Natural killer cell treated with Interleukin-12 subunit alpha and Interleukin-12 subunit beta and Interleukin-15 and Interleukin-18, amount 100 ng/mL, for 72 hours (primary cell): ENCODE measurements at regions not wholly inside any gene's neighbourhood (a gene's known extent, or its start where the extent isn't known, plus 50 kb on each side); places are given as distances from the start of the nearest gene placed in this dataset.
"Not testable (repeated sequence)": the region's sequence is repeated elsewhere in the genome, so short reads cannot be mapped to it uniquely, and the experiment has no call there.

Source experiments
- ATAC-seq, 2 donors: fragments of 150-1000 bp; cut with Tn5 transposase in 1 of 2; sonication (Bioruptor Pico), chemical (Tn5 transposase) in 1 of 2; 2 replicates each; pipeline ENCODE4 v1.10.0; 2021
- DNase-seq: peaks from one replicate; pipeline ENCODE4 v3.0.0; 2022; ENCODE audit warnings: low spot score
- H3K27ac Mint-ChIP-seq, 2 donors: 1 replicate in 1 of 2; 2 replicates in 1 of 2; pipeline ENCODE4 v1.8.0; 2022; ENCODE audit warnings: mixed read lengths in 2 of 2, mild to moderate bottlenecking in 1 of 2, moderate library complexity in 1 of 2
- H3K27me3 Mint-ChIP-seq, 2 donors: 1 replicate in 1 of 2; 2 replicates in 1 of 2; pipeline ENCODE4 v1.8.0; 2022; ENCODE audit warnings: mixed read lengths in 2 of 2
- H3K36me3 Mint-ChIP-seq: one replicate; pipeline ENCODE4 v1.8.0; 2022; ENCODE audit warnings: mixed read lengths
- H3K4me1 Mint-ChIP-seq, 2 donors: 1 replicate in 1 of 2; 2 replicates in 1 of 2; pipeline ENCODE4 v1.8.0; 2022; ENCODE audit warnings: low read depth in 2 of 2, mixed read lengths in 2 of 2, mild to moderate bottlenecking in 1 of 2
- H3K4me3 Mint-ChIP-seq: one replicate; pipeline ENCODE4 v1.8.0; 2022; ENCODE audit warnings: mixed read lengths
- H3K9me3 Mint-ChIP-seq: 2 replicates; pipeline ENCODE4 v1.8.0; 2022; ENCODE audit warnings: mixed read lengths

DNA sequence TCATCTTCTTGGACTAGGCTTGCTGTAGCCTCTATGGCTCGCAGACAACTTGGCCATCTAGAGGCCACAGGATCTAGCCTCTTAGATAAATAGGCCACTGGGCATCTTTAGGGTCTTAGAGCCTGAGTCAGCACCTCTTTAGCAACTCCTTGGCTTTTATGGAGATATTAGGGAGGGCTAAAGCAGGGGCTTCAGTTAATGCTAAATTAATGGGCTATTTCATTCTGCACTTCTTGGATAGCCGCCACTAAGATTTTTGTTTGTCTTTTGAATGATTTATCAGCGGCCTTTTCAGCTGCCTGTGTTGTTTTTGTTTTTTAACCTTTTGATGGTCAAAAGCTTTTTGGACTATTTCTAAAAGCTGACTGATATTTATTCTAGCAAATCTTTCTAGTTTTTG lies 118.3 kb downstream of the UNC93B1 start:
- H3K4me1 Mint-ChIP-seq, DNase-seq, H3K4me3 Mint-ChIP-seq, H3K27ac Mint-ChIP-seq, ATAC-seq, H3K9me3 Mint-ChIP-seq, H3K36me3 Mint-ChIP-seq: not testable (repeated sequence)
- H3K27me3 Mint-ChIP-seq: peaks cover 32 to 36% of the 10 kb centered on the region in 2 donors

GRCh38 chr11:67884761-67885558 lies 118.9 kb downstream of the UNC93B1 start:
- ATAC-seq, H3K4me1 Mint-ChIP-seq, DNase-seq, H3K9me3 Mint-ChIP-seq, H3K36me3 Mint-ChIP-seq: not testable (repeated sequence)
- peaks cover 32 to 35% of the 10 kb centered on the region in 2 donors for H3K27me3 Mint-ChIP-seq
- peak overlapping the region; percentile 26 for H3K4me3 Mint-ChIP-seq
- peak overlapping the region in 1 of 2 donors; percentile 21 for H3K27ac Mint-ChIP-seq

DNA sequence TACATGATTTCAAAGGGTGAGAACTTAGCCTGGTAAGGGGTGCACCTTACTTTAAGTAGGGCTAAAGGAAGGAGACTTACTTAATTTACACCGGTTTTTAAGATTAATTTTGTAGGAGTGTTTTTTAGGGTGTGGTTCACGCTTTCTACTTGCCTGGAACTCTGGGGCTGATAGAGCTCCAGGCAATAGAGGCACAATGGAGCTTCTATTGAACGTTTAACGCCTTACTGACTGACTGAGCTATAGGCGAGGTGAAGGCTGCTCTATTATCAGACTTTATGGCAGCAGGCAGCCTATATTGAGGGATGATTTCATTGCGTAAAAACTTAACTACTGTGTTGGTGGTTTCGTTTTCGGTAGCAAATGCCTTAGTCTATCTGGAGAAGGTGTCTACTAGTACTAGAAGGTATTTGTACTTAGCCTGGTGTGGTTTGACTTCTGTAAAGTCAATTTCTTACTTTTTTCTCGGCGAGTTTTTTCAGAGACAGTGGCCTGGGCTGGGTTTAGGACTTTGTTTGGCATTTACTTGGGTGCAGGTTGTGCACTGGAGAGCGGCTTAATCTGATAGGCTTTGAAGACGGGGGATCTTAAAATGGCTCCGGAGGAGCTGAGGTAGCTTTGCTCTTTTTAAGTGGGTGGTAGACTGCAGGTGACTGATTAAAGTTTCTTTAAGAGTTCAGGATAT lies 119.7 kb downstream of the UNC93B1 start:
- Mint-ChIP-seq H3K27me3 (peaks cover 28 to 32% of the 10 kb centered on the region in 2 donors), H3K27ac (peak overlapping the region in 1 of 2 donors; percentile 21), H3K4me3 (peak overlapping the region; percentile 26)
- not testable (repeated sequence) for H3K4me1 Mint-ChIP-seq, H3K9me3 Mint-ChIP-seq, H3K36me3 Mint-ChIP-seq, ATAC-seq, DNase-seq

GRCh38 chr11:67882304-67882703 lies 121.6 kb downstream of the UNC93B1 start:
- not testable (repeated sequence) for ATAC-seq, H3K36me3 Mint-ChIP-seq, H3K9me3 Mint-ChIP-seq, DNase-seq, H3K4me3 Mint-ChIP-seq, H3K4me1 Mint-ChIP-seq, H3K27ac Mint-ChIP-seq
- peaks cover 23 to 30% of the 10 kb centered on the region in 2 donors for H3K27me3 Mint-ChIP-seq

GRCh38 chr11:67881836-67882235 lies 122.1 kb downstream of the UNC93B1 start:
- not testable (repeated sequence) for H3K9me3 Mint-ChIP-seq, H3K4me3 Mint-ChIP-seq, H3K27ac Mint-ChIP-seq, H3K4me1 Mint-ChIP-seq, DNase-seq, ATAC-seq, H3K36me3 Mint-ChIP-seq
- H3K27me3 Mint-ChIP-seq: peaks cover 20 to 28% of the 10 kb centered on the region in 2 donors

- H3K4me1 Mint-ChIP-seq, H3K4me3 Mint-ChIP-seq, DNase-seq, H3K36me3 Mint-ChIP-seq, ATAC-seq, H3K27ac Mint-ChIP-seq, H3K9me3 Mint-ChIP-seq: not testable (repeated sequence)
- peaks cover 20 to 21% of the 10 kb centered on the region in 2 donors for H3K27me3 Mint-ChIP-seq
Measured at GRCh38 chr11:67880594-67881196, 123.2 kb downstream of the UNC93B1 start.

DNA sequence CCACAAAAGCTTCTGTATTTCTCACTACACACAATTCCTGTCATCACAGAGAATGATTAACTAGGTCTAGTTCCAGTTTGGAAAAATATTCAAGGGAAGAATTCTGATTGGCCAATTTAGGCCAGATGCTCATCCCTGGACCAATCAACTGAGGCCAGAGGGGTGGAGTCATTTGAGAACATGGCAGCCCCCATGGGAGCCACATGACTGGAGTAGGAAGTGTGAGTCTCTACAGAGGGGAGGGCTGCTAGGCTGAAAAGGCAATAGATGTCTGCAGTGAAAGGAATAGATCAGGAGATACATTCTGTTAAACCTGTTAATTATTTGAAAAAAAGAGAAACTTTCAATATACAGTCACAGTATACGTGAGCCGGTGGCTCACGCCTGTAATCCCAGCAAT lies 125.2 kb downstream of the UNC93B1 start:
- H3K27me3 Mint-ChIP-seq: peaks cover 8 to 12% of the 10 kb centered on the region in 2 donors
- not testable (repeated sequence) for H3K27ac Mint-ChIP-seq, DNase-seq, H3K9me3 Mint-ChIP-seq, H3K4me1 Mint-ChIP-seq, H3K4me3 Mint-ChIP-seq, H3K36me3 Mint-ChIP-seq, ATAC-seq

DNA sequence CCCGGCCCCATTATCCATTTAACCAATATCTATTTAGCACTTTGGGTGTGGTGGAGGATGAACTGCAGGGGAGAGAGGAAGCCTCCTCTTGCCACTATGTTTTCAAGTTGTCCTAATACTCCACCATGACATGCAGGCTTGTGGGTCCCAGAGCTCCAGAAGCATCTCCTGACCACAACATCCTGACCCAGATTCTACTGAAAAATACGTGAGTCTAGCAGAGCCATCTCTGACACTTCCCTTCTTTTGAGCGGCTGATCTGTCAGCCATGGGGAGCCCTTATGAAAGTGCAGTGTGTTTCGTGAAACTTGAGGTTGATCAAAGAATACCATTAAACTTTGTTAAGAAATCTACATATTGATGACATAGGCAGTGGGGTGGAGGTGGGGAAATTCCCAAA lies 126.6 kb downstream of the UNC93B1 start:
- not testable (repeated sequence) for H3K27ac Mint-ChIP-seq, H3K4me3 Mint-ChIP-seq, H3K27me3 Mint-ChIP-seq, DNase-seq, ATAC-seq, H3K9me3 Mint-ChIP-seq, H3K36me3 Mint-ChIP-seq, H3K4me1 Mint-ChIP-seq

DNA sequence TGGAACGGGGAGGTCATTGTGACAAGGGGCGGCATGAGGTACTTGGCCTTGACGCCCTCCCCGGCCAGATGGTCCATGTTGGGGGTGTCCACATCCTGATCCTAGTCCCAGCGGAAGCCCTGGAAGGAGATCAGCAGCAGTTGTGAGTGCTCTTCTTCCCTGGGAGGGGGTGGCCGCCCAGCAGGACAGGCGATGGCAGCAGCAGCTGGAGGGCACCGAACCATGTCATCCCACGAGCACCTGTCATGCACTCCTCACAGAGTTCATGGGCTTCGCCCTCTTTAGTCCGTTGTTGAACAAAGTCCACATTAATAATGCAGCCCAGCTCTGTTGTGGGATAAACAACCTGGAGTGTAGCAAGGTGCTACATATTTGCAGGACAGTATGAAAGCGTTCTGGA lies 130.7 kb downstream of the UNC93B1 start:
- H3K9me3 Mint-ChIP-seq, H3K4me1 Mint-ChIP-seq: not testable (repeated sequence)
- peaks cover 18 to 28% of the 10 kb centered on the region in 2 donors for H3K27me3 Mint-ChIP-seq

GRCh38 chr11:67871168-67871567 lies 132.7 kb downstream of the UNC93B1 start:
- H3K9me3 Mint-ChIP-seq, DNase-seq, H3K27ac Mint-ChIP-seq, H3K4me3 Mint-ChIP-seq, H3K36me3 Mint-ChIP-seq, H3K4me1 Mint-ChIP-seq, ATAC-seq: not testable (repeated sequence)
- peaks cover 25 to 39% of the 10 kb centered on the region in 2 donors for H3K27me3 Mint-ChIP-seq

More for the DNA sequence above, 130.7 kb downstream of the UNC93B1 start:
- ATAC-seq, DNase-seq, H3K27ac Mint-ChIP-seq, H3K4me3 Mint-ChIP-seq, H3K36me3 Mint-ChIP-seq: not testable (repeated sequence)

GRCh38 chr11:67862896-67863295 lies 141.0 kb downstream of the UNC93B1 start:
- not testable (repeated sequence) for DNase-seq, H3K9me3 Mint-ChIP-seq, H3K4me3 Mint-ChIP-seq, H3K4me1 Mint-ChIP-seq, H3K27ac Mint-ChIP-seq, H3K36me3 Mint-ChIP-seq, ATAC-seq
- peaks cover 13 to 28% of the 10 kb centered on the region in 2 donors for H3K27me3 Mint-ChIP-seq

DNA sequence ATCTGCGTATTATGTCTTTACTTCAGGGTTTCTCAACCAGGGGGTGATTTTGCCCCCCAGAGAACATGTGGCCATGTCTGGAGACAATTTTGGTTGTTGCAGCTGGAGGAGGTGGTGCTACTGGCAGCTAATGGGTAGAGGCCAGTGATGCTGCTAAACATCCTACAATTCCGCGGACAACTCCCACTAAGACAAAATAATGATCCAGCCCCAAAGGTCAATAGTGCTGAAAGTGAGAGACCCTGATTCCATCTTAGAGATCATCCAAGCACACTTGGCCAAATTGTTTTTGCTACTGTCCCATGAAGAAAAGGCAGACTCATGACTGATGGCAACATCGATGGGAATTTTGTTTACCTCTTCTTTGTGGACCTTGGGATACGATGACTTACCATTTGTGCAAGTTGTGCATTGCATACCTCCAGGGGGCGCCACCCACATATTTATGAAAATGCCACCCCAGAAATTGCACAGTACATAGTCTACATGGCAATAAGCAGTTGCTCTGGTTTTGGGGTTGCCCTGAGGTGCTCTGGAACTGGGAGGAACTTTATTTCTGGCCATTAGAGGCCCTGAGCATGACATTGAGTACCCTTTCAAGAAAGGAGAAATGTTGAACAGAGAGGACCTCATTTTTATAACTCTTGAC lies 144.3 kb downstream of the UNC93B1 start:
- ATAC-seq, H3K9me3 Mint-ChIP-seq, H3K36me3 Mint-ChIP-seq, H3K27ac Mint-ChIP-seq, DNase-seq, H3K4me3 Mint-ChIP-seq, H3K4me1 Mint-ChIP-seq: not testable (repeated sequence)
- peaks cover 16 to 24% of the 10 kb centered on the region in 2 donors for H3K27me3 Mint-ChIP-seq

- not testable (repeated sequence) for H3K4me1 Mint-ChIP-seq, DNase-seq, H3K27ac Mint-ChIP-seq, H3K36me3 Mint-ChIP-seq, H3K9me3 Mint-ChIP-seq, ATAC-seq, H3K4me3 Mint-ChIP-seq
- peaks cover 23 to 47% of the 10 kb centered on the region in 2 donors for H3K27me3 Mint-ChIP-seq
Measured at GRCh38 chr11:67850747-67851146, 153.2 kb downstream of the UNC93B1 start.
